Caco-2 (cell line): ENCODE measurements at regions not wholly inside any gene's neighbourhood (a gene's known extent, or its start where the extent isn't known, plus 50 kb on each side); places are given as distances from the start of the nearest gene placed in this dataset.
"Not testable (repeated sequence)": the region's sequence is repeated elsewhere in the genome, so short reads cannot be mapped to it uniquely, and the experiment has no call there.

Experiments used
- BruUV-seq: library from RNA; stranded (reverse); fragments of 400-500 nt; replicated peaks from 2 replicates; lab custom pipeline; 2021; lab: Mats Ljungman, UMichigan
- CTCF ChIA-PET: fragments of 300-600 bp; sonication (Branson Sonifier 250); formaldehyde crosslinking; loops from one replicate; lab custom pipeline; 2022; ENCODE audit warnings: antibody characterized with exemption; lab: Charles Lee
- POLR2A ChIA-PET: fragments of 300-600 bp; sonication (Branson Sonifier 250); formaldehyde crosslinking; loops from one replicate; lab custom pipeline; 2022; ENCODE audit warnings: antibody characterized with exemption; lab: Charles Lee
- DNase-seq, 2 experiments: peaks; one replicate each; pipeline versions ENCODE4 v3.0.0 to v3.0.0-alpha.2; 2020 to 2022
- H3K27me3 ChIP-seq: replicated peaks from 2 replicates; pipeline ENCODE4 v1.6.0; 2011; ENCODE audit warnings: low read length; ENCODE audit not compliant: control insufficient read depth, insufficient read depth
- H3K36me3 ChIP-seq: 2 replicates; pipeline ENCODE4 v1.5.1; 2011; ENCODE audit warnings: low read length; ENCODE audit not compliant: control insufficient read depth, insufficient read depth
- H3K4me1 ChIP-seq: fragments of 250-450 bp; sonication (Bioruptor Pico); 2 replicates; pipeline ENCODE4 v1.5.1; 2020; ENCODE audit warnings: mild to moderate bottlenecking
- H3K4me3 ChIP-seq: 2 replicates; pipeline ENCODE4 v1.5.1; 2011; ENCODE audit warnings: low read depth, mild to moderate bottlenecking, control low read depth, low read length
- H3K9me3 ChIP-seq: fragments of 250-450 bp; sonication (Bioruptor Pico); 2 replicates; pipeline ENCODE4 v1.5.1; 2020; ENCODE audit warnings: mild to moderate bottlenecking, moderate library complexity
- H3K27ac Mint-ChIP-seq: one replicate; pipeline ENCODE4 v1.8.0; 2022; ENCODE audit warnings: mixed read lengths; ENCODE audit not compliant: unreplicated experiment
- H3K27me3 Mint-ChIP-seq: one replicate; pipeline ENCODE4 v1.8.0; 2022; ENCODE audit warnings: mixed read lengths; ENCODE audit not compliant: insufficient read depth, unreplicated experiment
- H3K36me3 Mint-ChIP-seq: one replicate; pipeline ENCODE4 v1.8.0; 2022; ENCODE audit warnings: mild to moderate bottlenecking, mixed read lengths; ENCODE audit not compliant: insufficient read depth, unreplicated experiment
- H3K4me1 Mint-ChIP-seq: one replicate; pipeline ENCODE4 v1.8.0; 2022; ENCODE audit warnings: low read depth, mixed read lengths; ENCODE audit not compliant: unreplicated experiment
- H3K4me3 Mint-ChIP-seq: one replicate; pipeline ENCODE4 v1.8.0; 2022; ENCODE audit warnings: mild to moderate bottlenecking, moderate library complexity, mixed read lengths; ENCODE audit not compliant: unreplicated experiment
- H3K9me3 Mint-ChIP-seq: one replicate; pipeline ENCODE4 v1.8.0; 2022; ENCODE audit warnings: mixed read lengths; ENCODE audit not compliant: unreplicated experiment
- intact Hi-C: fragments of 100-400 bp; cut with micrococcal nuclease; formaldehyde crosslinking; loops from one replicate; pipeline ENCODE4 v1.10.0; 2022; ENCODE audit not compliant: unreplicated experiment
- TF ChIP-seq, protein P1 (sequence below), 2 experiments: fragments of 200-600 bp in 1 of 2; IDR thresholded peaks; 1 replicate in 1 of 2; 2 replicates in 1 of 2; pipeline versions ENCODE4 v1.5.1 to v1.8.0; 2011 to 2022; ENCODE audit warnings: antibody characterized with exemption in 1 of 2, control low read depth in 1 of 2, inconsistent platforms in 1 of 2, low read depth in 1 of 2, low read length in 1 of 2, mild to moderate bottlenecking in 1 of 2, moderate library complexity in 1 of 2; ENCODE audit not compliant: insufficient read depth in 1 of 2, severe bottlenecking in 1 of 2, unreplicated experiment in 1 of 2

GRCh38 chr9:86624630-86625029 is 270.4 kb upstream of the TUT7 start:
- no peaks in the 10 kb centered on the region for H3K36me3 Mint-ChIP-seq
- H3K27me3 ChIP-seq: no peaks in the 10 kb centered on the region
- POLR2A ChIA-PET: no interaction called here
- H3K4me3 Mint-ChIP-seq: no peak overlapping the region
- TF ChIP-seq, protein P1, sequence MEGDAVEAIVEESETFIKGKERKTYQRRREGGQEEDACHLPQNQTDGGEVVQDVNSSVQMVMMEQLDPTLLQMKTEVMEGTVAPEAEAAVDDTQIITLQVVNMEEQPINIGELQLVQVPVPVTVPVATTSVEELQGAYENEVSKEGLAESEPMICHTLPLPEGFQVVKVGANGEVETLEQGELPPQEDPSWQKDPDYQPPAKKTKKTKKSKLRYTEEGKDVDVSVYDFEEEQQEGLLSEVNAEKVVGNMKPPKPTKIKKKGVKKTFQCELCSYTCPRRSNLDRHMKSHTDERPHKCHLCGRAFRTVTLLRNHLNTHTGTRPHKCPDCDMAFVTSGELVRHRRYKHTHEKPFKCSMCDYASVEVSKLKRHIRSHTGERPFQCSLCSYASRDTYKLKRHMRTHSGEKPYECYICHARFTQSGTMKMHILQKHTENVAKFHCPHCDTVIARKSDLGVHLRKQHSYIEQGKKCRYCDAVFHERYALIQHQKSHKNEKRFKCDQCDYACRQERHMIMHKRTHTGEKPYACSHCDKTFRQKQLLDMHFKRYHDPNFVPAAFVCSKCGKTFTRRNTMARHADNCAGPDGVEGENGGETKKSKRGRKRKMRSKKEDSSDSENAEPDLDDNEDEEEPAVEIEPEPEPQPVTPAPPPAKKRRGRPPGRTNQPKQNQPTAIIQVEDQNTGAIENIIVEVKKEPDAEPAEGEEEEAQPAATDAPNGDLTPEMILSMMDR (IDR thresholded peaks at IDR 0.05; ENCODE audit: insufficient read depth in 1 of 2, low read depth in 1 of 2, low read length in 1 of 2, severe bottlenecking in 1 of 2, unreplicated experiment in 1 of 2): no peak
- DNase-seq: no peak
- intact Hi-C loops: no loop called here
- H3K27me3 Mint-ChIP-seq: peaks cover 5% of the 10 kb centered on the region
- no peaks in the 10 kb centered on the region for H3K9me3 ChIP-seq
- H3K4me1 ChIP-seq: no peaks in the 10 kb centered on the region
- no peak overlapping the region for H3K4me3 ChIP-seq
- CTCF ChIA-PET: no interaction called here
- H3K9me3 Mint-ChIP-seq: no peaks in the 10 kb centered on the region
- H3K36me3 ChIP-seq: no peaks in the 10 kb centered on the region
- BruUV-seq: no TSS peak
- H3K4me1 Mint-ChIP-seq: no peaks in the 10 kb centered on the region
- no peak overlapping the region for H3K27ac Mint-ChIP-seq

GRCh38 chr9:86614871-86615849 is 260.9 kb upstream of the TUT7 start:
- Histone ChIP-seq H3K9me3 (no peaks in the 10 kb centered on the region), H3K36me3 (no peaks in the 10 kb centered on the region), H3K4me3 (no peak overlapping the region), H3K4me1 (no peaks in the 10 kb centered on the region), H3K27me3 (no peaks in the 10 kb centered on the region)
- intact Hi-C loops: no loop called here
- TF ChIP-seq, protein P1 (IDR thresholded peaks at IDR 0.05; ENCODE audit: insufficient read depth in 1 of 2, low read depth in 1 of 2, low read length in 1 of 2, severe bottlenecking in 1 of 2, unreplicated experiment in 1 of 2): no peak
- H3K4me1 Mint-ChIP-seq: no peaks in the 10 kb centered on the region
- H3K4me3 Mint-ChIP-seq: no peak overlapping the region
- BruUV-seq: no TSS peak
- ChIA-PET POLR2A (no interaction called here), CTCF (no interaction called here)
- peak; percentile 0 to 37 for DNase-seq
- H3K27ac Mint-ChIP-seq: no peak overlapping the region
- no peaks in the 10 kb centered on the region for H3K9me3 Mint-ChIP-seq
- no peaks in the 10 kb centered on the region for H3K27me3 Mint-ChIP-seq
- no peaks in the 10 kb centered on the region for H3K36me3 Mint-ChIP-seq

DNA sequence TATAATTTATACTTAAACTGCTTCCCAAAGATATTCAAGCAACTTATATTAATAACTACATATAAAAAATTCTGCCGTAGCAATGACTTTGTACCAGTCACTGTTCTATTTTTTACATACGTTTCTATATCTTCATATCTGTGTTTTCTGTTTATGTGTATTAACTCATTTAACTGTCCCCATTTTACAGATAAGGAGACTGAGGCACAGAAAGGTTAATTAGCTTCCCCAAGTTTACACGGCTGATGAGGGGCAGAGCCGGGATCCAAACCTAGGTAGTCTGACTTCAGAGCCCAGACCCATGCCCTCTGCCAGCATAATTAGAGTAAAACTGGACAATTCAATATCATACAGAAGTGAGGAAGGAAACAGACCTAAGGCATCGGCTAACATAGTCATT is 259.7 kb upstream of the TUT7 start:
- no peaks in the 10 kb centered on the region for H3K36me3 ChIP-seq
- no peaks in the 10 kb centered on the region for H3K36me3 Mint-ChIP-seq
- intact Hi-C loops: no loop called here
- ChIA-PET CTCF (no interaction called here), POLR2A (no interaction called here)
- BruUV-seq: no TSS peak
- H3K4me3 Mint-ChIP-seq: no peak overlapping the region
- H3K4me1 Mint-ChIP-seq: no peaks in the 10 kb centered on the region
- TF ChIP-seq, protein P1 (IDR thresholded peaks at IDR 0.05; ENCODE audit: insufficient read depth in 1 of 2, low read depth in 1 of 2, low read length in 1 of 2, severe bottlenecking in 1 of 2, unreplicated experiment in 1 of 2): no peak
- H3K27me3 ChIP-seq: no peaks in the 10 kb centered on the region
- H3K27me3 Mint-ChIP-seq: no peaks in the 10 kb centered on the region
- H3K4me1 ChIP-seq: no peaks in the 10 kb centered on the region
- no peak overlapping the region for H3K27ac Mint-ChIP-seq
- DNase-seq: no peak
- no peaks in the 10 kb centered on the region for H3K9me3 Mint-ChIP-seq
- no peak overlapping the region for H3K4me3 ChIP-seq
- H3K9me3 ChIP-seq: no peaks in the 10 kb centered on the region

- DNase-seq, H3K27me3 ChIP-seq, H3K27me3 Mint-ChIP-seq, H3K9me3 ChIP-seq, CTCF ChIA-PET, H3K27ac Mint-ChIP-seq, H3K36me3 ChIP-seq, H3K4me1 Mint-ChIP-seq, BruUV-seq, H3K4me1 ChIP-seq, H3K9me3 Mint-ChIP-seq, H3K36me3 Mint-ChIP-seq, H3K4me3 Mint-ChIP-seq, H3K4me3 ChIP-seq, intact Hi-C loops, POLR2A ChIA-PET: not testable (repeated sequence)
These were observed 257.3 kb upstream of the TUT7 start for GRCh38 chr9:86611534-86611933.
